GM21786 (cell line): ENCODE measurements at regions not wholly inside any gene's neighbourhood (a gene's known extent, or its start where the extent isn't known, plus 50 kb on each side); places are given as distances from the start of the nearest gene placed in this dataset.

Experiments used
- ATAC-seq: cut with Tn5 transposase; IDR thresholded peaks from one replicate; pipeline ENCODE4 v1.9.1; 2021; ENCODE audit not compliant: unreplicated experiment

DNA sequence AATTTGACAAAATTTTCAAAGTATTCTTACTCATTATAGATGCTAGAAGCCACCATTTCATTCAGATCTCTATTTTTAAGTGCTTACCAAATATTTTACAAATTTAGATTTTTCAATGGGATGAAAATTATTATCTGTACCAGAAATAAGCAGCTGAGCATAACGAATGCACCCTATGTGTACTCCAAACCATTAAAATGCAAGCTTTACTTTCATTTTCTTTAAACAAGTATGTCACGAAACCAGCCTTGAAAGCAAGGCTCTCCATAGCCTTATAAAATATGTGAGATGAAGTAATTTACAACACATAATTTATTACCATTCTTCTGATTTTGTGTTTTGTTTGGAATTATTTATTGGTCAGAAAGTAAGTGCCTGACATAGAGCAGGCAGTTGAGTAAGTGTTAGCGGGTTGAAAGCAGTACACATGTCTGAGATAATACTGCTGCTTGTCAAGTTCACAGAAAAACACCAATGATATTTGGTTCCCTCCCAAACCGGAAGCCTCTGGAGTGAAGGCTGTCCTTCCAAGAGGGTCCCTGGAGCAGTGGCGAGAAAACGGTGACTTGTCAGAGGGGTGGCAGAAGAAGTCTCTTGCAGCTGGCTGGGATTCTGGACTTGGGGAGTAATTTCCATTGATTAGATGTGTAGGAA lies 322.7 kb upstream of the PFKP start:
- ATAC-seq = no peak

DNA sequence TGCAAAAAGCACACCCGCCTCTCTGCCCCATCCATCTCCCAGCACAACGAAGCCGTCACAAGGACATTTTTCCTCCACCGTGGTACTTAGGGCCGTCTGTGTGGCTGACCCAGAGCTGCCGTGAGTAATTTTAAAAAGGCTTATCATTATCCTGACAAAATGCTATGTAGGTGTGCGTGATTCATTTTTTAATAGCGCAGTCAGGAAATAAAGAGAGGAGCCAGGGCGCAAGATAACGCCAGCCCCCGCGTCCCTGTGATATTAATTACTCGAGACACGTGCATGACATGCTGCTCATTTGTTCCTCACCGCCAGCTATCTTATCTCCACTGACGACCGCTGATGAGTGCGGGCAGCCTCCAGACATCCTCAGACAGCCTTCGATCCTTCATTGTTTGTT lies 332.7 kb upstream of the PFKP start:
- no peak for ATAC-seq

DNA sequence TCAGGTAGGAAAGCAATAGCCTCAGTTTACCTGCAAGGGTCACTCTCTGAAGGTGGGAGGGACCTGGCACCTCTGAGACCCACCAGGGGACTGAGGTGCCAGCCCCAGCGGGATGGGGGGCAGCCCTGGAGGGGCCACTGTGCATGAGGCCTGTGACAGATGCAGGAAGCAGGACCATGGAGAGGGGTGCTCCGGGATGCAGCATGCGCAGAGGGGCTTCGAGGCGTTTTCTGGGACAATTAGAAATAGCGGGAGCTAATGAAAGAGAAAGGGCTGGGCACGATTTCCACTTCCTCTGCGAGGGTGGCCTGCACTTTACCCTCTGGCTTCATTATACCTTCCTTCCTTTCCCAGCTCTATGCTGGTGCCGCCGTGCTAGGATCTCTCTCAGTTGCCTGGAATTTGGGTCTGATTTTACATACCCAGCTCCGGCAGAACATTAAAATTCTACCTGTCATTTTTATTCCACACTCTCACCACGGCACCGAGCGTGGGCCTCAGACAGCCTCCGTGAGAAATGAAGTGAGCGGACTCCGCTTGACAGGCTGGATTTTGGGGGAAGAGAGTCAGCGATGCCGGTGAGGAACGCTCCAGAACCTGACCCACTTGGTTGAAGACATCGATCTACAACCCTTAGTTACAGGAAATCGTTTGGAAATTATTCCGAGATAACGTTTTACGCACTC lies 333.9 kb upstream of the PFKP start:
- ATAC-seq = no peak

DNA sequence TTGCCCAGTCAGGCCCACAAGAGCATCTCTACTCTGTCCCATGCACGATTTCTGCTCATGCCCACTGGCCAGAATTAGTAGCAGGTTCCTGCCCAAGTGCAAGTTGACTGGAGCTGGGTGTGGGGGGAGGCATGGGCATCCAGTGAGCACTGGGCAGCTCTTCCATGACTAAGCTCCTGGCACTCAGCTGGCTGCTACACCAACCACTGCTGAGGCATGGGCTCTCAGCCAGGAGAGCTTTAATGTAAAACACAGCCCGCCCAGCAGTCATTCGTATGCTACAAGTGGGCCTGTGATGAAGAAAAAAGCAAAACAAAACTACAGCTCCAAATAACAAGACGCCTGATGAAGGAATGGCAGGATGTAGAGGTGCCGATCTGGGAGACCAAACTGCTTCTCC lies 335.4 kb upstream of the PFKP start:
- ATAC-seq = no peak

DNA sequence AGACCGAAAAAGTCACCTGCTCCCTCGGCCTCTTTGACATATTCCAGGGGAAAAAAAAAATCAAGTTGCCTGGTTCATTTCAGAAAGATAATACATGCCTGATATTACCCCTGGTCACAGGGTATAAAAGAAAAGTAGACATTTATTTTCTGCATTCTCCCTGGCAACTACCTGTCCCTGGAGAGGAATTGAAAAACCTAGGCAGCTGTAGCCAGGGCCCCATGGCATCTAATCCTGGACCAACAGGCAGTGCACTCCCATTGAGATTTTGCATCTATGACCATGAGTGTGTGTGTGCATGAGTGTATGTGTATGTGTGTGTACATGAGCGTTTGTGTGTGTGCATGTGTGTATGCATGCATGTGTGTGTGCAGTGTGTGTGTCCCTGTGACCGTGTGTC lies 338.2 kb upstream of the PFKP start:
- ATAC-seq = no peak

DNA sequence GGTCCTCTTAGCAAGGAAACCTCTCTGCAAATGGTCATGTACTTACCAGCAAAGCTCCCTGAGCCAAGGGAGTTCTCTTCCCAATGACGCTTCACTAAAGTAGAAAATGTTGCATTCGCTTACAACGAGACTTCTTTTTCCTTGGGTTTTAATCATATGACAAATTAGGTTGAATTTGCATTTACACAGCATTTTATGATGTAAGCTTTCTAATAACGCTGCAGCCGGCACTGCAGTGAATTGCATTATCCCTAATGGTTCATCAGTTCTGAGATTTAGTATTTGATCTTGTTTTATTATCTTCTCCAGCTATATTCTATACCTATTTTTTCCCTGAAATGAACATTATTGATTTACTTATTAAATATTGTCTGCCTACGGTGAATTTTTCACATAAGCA lies 339.3 kb upstream of the PFKP start:
- ATAC-seq = no peak

DNA sequence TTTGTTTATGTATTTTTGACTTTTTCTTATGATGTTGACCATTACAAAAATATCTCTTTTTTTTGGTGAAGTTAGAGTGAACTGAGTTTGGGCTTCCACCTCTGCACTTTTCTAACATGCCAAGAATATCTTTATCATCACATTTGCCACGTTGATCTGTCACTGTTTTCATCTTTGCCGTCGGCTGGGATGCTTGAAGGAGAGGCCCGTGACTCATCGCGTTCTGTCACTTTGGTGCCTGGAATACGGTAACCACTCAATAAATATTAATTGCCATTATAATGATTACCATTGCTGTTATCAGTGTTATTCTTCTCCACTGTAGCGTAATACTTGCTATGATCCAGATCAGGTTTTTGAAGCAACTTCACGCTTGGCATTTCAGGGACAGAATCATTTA lies 350.8 kb upstream of the PFKP start:
- no peak for ATAC-seq

DNA sequence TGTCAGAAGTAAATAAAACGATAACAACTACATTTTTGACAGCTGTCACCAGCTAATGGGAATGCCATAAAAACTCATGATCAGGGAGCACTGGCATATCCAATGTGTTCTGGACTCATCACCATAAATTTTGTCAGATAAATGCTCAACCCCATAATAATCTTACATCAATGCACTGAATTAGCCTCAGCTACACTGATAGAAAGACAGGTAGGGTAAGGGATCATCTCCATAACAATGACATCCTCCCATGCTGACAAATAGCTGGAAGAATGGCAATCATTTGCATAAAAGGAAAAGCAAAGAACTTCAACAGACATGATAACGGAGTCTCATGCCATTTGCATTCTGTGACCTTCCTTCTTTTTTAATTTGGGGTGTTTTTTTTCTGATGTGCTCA lies 352.8 kb upstream of the PFKP start:
- ATAC-seq = no peak

DNA sequence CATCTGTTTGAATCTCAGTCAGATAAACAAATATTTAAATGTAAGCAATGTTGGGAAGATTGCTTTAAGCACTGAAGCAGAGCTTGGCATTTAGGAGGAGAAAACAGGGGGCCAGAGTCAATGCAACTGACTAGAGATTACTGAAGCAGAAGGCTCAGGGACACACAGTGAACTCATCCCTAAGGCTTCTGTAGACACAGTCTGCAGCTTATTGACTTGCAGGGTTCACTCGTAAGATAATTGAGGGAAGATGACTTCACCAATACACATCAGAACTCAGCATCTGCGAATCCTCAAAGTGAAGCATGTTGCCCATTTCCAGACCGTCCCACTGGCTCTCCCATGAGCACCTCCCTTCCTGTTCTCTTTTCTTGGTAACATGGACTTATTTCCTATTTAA lies 363.4 kb upstream of the PFKP start:
- no peak for ATAC-seq

DNA sequence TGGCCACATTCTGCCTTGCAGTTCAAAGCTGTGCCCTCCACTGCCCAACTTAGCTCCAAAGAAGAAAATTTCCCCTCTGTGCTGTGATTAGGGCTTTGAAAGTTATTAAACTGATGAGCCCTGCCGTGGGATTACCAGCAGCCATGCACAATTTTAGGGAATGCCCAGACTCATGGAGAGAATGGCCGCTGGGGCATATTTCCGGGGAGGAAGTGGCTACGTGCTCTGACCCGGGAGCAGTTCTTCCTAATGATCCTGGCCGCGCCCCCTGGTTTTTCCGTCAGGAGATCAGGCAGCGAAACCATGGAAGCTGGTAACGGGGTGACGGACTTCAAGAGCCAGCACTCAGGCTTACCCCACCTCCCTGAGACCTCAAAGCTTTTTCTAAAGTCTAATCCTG lies 365.5 kb upstream of the PFKP start:
- ATAC-seq = no peak

DNA sequence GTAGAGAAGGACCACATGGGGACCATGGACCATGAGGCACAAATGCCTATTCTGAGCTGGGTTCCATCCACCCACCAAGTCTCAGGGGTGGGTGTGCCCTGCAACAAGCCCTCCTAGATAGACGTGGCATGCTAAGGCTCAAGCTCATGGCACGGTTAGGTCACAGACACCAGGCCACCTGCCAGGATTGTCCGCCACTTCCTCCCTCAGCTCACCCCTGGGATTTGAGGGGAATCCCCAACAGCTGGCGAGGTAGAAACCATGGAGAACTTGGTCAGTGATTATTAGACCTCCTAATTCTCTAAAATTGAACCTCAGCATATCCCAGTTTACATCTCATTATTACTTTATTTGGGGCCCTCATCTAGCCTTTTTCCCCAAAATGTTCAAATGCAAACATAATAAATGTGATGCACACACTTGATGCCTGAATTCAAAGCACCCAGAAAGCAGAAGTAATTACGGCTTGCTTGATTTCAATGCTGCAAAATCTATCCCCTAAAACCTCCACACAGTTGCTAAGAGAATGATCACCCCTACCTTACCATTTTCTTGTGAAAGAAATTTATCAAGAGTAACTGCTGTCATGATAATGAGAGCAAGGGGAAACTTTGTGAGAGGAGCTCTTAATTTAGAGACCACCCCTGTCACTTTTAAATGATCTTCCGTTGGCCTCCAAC lies 366.6 kb upstream of the PFKP start:
- ATAC-seq = peak; percentile 74

DNA sequence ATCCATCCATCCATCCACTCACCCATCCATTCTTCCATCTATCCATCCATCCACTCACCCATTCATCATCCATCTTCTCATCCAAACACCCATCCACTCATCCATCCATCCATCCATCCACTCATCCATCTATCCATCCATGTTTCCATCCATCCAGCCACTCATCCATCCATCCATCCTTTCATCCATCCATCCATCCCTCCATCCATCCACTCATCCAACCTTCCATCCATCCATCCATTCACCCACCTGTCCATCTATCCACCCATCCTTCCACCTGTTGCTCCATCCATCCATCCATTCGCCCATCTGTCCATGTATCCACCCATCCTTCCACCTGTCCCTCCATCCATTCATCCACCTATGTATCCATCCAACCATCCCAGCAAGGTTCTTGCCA lies 378.4 kb upstream of the PFKP start:
- ATAC-seq = no peak

DNA sequence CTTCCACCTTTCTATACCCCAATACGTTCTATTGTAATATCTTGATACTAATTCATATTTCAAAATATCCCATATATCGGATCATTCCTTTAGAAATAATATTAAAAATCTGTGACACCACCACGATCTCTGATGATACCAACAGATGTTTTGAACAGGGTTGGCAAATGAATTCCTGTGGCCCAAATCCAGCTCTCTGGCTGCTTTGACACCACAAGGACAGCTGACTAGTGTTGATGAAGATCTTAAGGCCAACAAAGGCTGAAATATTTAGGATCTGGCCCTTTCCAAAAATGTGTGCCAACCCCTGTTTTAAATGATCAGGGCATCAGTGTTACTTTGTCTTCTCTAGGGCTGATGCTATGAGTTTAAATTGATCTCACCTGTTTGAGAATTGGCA lies 380.7 kb upstream of the PFKP start:
- ATAC-seq = no peak

DNA sequence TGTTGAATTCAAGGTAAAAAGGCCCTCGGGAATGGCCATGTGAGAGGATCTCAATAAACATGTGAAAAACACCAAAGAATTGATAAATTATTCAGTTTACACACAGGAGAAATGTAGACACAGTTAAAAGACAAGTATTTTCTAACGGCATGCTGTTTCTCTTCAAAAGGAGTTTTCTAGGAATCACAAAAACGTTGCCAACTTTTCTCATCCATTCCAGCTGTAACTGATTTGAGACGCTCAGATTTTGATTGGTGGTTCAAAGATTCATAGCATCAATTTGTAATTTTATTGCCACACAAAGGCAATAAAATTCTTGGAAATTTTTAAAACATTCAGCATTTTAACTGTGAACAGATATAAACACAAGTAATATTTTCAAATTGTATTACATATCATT lies 384.9 kb upstream of the PFKP start:
- no peak for ATAC-seq

DNA sequence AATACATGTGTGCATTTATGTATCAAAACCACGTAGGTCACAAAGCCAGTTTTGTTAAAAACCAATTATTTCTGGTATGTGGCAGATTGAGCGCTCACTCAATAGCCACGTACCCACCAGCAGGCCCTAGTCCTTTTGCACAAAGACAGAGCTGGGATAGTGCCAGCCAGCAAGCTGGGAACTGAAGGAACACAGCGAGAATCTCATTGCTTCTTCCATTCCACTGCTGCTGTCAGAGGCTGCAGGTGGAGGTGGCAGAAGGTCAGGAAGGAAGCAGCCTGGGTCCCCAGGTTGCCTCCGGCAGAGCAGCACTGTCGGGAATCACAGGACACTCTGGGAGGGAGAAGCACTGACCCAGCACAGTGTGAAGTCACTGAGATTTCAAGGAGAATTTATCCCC lies 385.5 kb upstream of the PFKP start:
- no peak for ATAC-seq

DNA sequence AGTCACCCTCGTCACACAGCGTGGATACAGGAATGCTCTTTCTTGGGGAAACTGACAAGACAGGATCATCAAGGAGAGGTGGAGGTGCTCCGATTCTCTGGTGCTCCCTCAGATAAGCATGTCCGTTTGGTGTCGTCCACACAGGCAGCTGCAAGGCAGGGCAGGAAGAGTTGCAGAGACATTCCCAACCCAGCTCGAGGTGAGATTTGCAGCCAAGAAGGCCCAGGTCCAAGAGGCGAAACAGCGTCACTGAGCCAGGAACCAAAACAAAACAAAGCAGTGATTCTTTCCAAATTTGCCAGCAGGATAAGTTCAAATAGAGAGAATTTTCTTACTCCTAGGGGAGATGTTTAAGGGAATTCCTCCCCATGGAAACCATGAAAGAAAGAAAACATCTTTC lies 386.5 kb upstream of the PFKP start:
- no peak for ATAC-seq

DNA sequence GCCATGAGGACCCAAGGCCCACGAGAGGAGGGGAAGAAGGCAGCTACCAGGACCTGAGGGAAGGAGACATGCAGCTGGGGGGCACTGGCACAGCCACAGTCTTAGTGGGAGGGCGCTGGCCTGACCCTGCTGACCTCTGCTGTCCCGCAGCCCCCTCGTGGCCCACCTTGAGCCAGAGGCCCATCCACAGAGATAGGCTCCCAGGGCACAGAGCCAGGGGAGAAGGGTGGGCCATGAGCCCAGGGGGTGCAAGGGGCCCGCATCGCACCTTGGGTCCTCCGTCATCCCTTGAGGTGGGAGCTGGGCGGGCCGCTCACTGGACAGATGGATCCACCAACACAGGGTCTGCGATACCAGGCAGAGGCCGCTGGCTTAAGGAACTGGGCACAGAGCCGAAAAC lies 387.7 kb upstream of the PFKP start:
- ATAC-seq = no peak

DNA sequence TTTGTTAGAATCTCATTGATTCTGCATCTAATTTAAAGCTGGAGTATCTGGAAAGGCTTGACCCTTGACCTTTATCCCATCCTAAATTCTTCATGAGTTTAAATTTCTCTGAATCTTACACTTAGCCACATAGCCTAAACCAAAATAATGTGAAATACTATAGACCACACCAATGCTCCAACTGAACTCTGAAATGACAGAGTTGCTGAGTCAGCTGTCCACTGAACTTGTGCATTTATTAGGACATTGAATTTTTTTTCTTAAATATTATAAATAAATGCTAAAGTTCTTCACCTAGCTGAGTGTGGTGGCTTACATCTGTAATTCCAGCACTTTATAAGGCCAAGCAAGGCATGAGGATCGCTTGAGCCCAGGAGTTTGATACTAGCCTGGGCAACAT lies 390.9 kb upstream of the PFKP start:
- ATAC-seq = no peak

DNA sequence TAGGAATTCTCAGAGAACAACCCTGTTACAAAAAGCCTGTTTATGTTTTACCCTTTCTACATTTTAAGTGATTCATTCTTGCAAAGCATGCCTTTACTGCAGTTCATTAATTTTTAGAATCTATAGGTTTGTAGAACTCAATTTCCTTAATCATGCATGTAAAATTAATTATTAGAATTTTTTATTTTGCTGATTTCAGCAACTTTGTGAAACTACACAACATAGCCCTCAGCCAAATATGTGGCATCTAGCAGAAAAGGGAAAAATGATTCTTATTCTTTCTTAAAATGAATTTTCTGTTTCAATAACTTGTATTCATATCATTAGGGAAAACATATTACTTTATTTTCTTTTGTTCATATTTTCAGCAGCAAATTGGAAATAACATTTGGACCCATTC lies 392.9 kb upstream of the PFKP start:
- no peak for ATAC-seq

DNA sequence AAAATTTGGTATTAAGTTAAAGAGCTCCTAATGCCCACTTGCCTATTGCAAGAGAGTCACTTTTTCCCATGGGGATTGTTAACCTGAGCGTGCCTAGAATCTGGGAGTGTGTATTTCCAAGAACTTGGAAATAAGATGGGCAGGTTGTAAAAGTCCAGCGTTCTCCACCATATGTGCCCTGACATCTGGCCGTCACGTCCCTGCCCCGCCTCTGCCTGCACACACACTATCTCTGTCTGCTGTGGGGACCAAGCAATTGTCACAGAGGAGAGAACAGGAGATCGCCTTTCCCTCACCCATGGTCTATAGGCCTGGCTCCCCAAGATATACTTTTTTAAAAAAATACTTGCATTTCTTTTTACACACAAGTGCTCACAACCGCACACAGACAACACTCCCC lies 396.5 kb upstream of the PFKP start:
- no peak for ATAC-seq

DNA sequence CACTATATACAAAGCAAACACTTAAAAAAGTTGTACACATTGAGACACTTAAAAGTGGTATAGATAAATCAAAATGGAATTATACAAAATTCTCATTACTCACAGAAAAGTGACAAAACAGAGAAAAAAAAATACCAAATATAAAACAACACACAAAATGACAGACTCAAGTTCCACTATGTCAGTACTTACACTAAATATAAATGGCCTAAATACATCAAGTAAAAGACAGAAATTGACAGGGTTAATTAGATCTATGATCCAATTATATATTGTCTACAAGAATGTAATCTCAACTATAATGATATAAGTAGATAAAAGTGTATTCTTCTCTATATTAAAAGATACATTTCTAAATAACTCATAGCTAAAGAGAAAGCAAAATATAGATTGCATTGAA lies 401.6 kb upstream of the PFKP start:
- no peak for ATAC-seq

DNA sequence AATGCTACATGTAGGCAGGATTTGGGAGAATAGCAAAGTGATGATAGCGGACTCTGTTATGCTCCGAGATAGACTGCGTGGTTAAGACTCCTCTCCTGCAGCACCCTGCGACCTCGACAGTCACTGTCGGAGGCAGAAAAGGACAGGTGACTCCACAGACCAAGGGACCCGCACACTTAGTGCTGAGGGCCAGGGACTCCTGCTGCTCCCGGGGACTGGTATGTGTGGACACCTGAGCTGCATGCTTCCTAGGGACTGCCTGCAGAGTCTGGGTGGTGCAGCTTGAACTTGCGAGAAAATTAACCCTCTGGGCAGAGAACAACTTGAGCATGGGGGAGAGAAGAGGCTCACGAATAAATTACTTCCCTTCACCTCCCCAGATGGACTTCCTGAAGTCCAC lies 407.1 kb upstream of the PFKP start:
- no peak for ATAC-seq
